Central memory CD8-positive, alpha-beta T cell (primary cell): ENCODE measurements at regions not wholly inside any gene's neighbourhood (a gene's known extent, or its start where the extent isn't known, plus 50 kb on each side); places are given as distances from the start of the nearest gene placed in this dataset.
"Not testable (repeated sequence)": the region's sequence is repeated elsewhere in the genome, so short reads cannot be mapped to it uniquely, and the experiment has no call there.

ENCODE experiments used
- ATAC-seq: fragments of 150-1000 bp; cut with Tn5 transposase; replicated peaks from 2 replicates; pipeline ENCODE4 v1.10.0; 2022; ENCODE audit warnings: mild to moderate bottlenecking, moderate FRiP score, moderate number of reproducible peaks; ENCODE audit not compliant: poor library complexity, severe bottlenecking; ENCODE audit errors: extremely low read depth
- DNase-seq, 2 donors: peaks; one replicate each; pipeline ENCODE4 v3.0.0; 2021; ENCODE audit warnings: low spot score in 2 of 2
- H3K27ac Mint-ChIP-seq: one replicate; pipeline ENCODE4 v1.8.0; 2022; ENCODE audit warnings: low read depth, mild to moderate bottlenecking, moderate library complexity, mixed read lengths
- H3K27me3 Mint-ChIP-seq: one replicate; pipeline ENCODE4 v1.8.0; 2022; ENCODE audit warnings: mixed read lengths
- H3K36me3 Mint-ChIP-seq: one replicate; pipeline ENCODE4 v1.8.0; 2022; ENCODE audit warnings: mild to moderate bottlenecking, moderate library complexity, mixed read lengths; ENCODE audit not compliant: insufficient read depth
- H3K4me1 Mint-ChIP-seq: one replicate; pipeline ENCODE4 v1.8.0; 2022; ENCODE audit warnings: mixed read lengths
- H3K4me3 Mint-ChIP-seq: one replicate; pipeline ENCODE4 v1.8.0; 2022; ENCODE audit warnings: mild to moderate bottlenecking, moderate library complexity, mixed read lengths
- H3K9me3 Mint-ChIP-seq: one replicate; pipeline ENCODE4 v1.8.0; 2022; ENCODE audit warnings: mixed read lengths

GRCh38 chr9:2377834-2378233 is 243.8 kb upstream of the VLDLR start:
- Mint-ChIP-seq H3K27me3 (peaks cover 28% of the 10 kb centered on the region), H3K4me3 (no peak overlapping the region), H3K4me1 (no peaks in the 10 kb centered on the region)

DNA sequence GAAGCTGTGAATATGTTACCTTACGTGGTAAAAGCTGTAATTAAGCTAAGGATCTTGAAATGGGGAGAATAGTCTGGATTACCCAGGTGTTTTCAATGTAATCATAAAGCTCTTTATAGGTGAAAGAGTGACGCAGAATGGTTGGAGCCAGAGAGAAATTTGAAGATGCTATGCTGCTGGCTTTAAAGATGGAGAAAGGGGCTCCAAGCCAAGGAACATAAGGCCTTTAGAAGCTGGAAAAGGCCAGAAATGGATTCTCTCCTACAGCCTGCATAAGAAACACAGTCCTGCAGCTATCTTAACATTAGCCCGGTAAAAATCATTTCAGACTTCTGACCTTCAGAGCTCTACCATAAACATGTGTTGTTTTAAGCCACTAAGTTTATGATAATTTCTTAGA is 243.3 kb upstream of the VLDLR start:
- Mint-ChIP-seq H3K27me3 (peaks cover 32% of the 10 kb centered on the region), H3K27ac (no peak overlapping the region), H3K4me3 (no peak overlapping the region), H3K36me3 (no peaks in the 10 kb centered on the region), H3K9me3 (peaks cover 6% of the 10 kb centered on the region), H3K4me1 (no peaks in the 10 kb centered on the region)
- DNase-seq (no peak), ATAC-seq (no peak)

More at GRCh38 chr9:2377834-2378233, 243.8 kb upstream of the VLDLR start:
- no peak for ATAC-seq
- peaks cover 6% of the 10 kb centered on the region for H3K9me3 Mint-ChIP-seq
- H3K27ac Mint-ChIP-seq = no peak overlapping the region
- H3K36me3 Mint-ChIP-seq = no peaks in the 10 kb centered on the region
- DNase-seq = no peak

DNA sequence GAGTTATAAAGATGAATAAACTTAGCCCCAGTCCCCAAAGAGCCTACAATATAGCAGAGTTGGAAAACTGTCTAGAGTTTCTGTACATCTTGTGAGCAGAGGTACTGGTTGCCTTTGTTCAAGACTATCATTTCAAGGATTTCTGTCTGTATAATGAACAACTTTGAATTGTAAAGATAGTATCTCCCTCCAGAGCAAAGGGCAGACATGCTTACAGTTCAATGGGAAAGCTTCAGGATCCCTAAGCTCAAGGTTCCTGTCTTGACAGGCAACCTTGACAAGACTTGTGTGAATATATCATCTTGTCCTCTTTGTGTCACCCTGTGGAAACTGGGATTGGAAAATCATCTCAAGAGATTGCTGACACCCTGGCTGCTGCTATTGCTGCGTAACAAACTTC is 242.8 kb upstream of the VLDLR start:
- Mint-ChIP-seq H3K27ac (no peak overlapping the region), H3K36me3 (no peaks in the 10 kb centered on the region), H3K4me3 (no peak overlapping the region), H3K9me3 (peaks cover 6% of the 10 kb centered on the region), H3K4me1 (no peaks in the 10 kb centered on the region), H3K27me3 (peaks cover 38% of the 10 kb centered on the region)
- no peak for DNase-seq
- ATAC-seq = no peak

- H3K27me3 Mint-ChIP-seq = peaks cover 55% of the 10 kb centered on the region
- DNase-seq (no peak), ATAC-seq (no peak)
- H3K9me3 Mint-ChIP-seq = peaks cover 7% of the 10 kb centered on the region
- no peaks in the 10 kb centered on the region for H3K36me3 Mint-ChIP-seq
- no peaks in the 10 kb centered on the region for H3K4me1 Mint-ChIP-seq
- no peak overlapping the region for H3K4me3 Mint-ChIP-seq
- H3K27ac Mint-ChIP-seq = no peak overlapping the region
Measured at GRCh38 chr9:2384741-2385140, 236.8 kb upstream of the VLDLR start.

- Mint-ChIP-seq H3K4me3 (no peak overlapping the region), H3K27ac (no peak overlapping the region), H3K36me3 (no peaks in the 10 kb centered on the region), H3K4me1 (no peaks in the 10 kb centered on the region), H3K9me3 (peaks cover 7% of the 10 kb centered on the region), H3K27me3 (peaks cover 47% of the 10 kb centered on the region)
- ATAC-seq (no peak), DNase-seq (no peak)
Measured at GRCh38 chr9:2385746-2386145, 235.8 kb upstream of the VLDLR start.

DNA sequence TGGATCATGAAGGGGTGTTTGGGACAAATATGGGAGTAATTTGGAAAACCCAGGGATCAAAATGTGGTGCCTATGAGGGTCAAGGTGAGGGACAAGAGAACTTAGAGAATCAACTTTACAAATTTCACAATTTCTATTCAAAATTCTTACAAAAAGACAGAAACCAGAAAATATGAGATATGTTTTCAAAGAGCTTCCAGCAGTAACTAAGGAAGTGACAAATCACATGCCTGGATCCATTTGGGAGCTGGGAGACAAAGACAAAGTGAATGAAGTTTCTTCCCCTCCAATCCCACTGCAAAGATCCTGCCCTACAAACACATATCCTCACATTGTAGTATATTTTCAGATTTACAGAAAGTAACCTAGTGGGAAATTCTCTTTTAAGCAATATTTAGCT is 235.0 kb upstream of the VLDLR start:
- peaks cover 7% of the 10 kb centered on the region for H3K9me3 Mint-ChIP-seq
- ATAC-seq = no peak
- no peak for DNase-seq
- H3K4me1 Mint-ChIP-seq = no peaks in the 10 kb centered on the region
- H3K36me3 Mint-ChIP-seq = no peaks in the 10 kb centered on the region
- H3K27ac Mint-ChIP-seq = no peak overlapping the region
- peaks cover 47% of the 10 kb centered on the region for H3K27me3 Mint-ChIP-seq
- H3K4me3 Mint-ChIP-seq = no peak overlapping the region

DNA sequence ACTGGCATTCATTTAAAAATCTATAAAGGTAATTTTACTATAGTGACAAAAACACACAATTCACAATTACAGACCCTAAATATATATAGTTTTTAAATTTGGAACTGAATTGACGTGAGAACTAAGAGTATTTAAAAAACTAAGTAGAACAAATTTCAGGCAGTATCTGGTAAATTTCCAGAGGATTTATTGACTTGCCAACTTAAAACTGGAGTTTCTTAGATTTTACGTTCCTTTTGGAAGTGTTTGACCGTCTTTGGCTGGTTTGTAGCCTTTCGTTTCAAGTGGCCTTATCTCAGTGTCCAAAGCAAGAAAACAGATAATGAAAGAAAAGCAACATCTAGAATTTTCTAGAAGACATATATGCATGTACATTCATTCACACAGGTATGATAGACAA is 234.4 kb upstream of the VLDLR start:
- Mint-ChIP-seq H3K27me3 (peaks cover 41% of the 10 kb centered on the region), H3K4me1 (no peaks in the 10 kb centered on the region), H3K9me3 (peaks cover 7% of the 10 kb centered on the region), H3K27ac (no peak overlapping the region), H3K4me3 (no peak overlapping the region), H3K36me3 (no peaks in the 10 kb centered on the region)
- DNase-seq (no peak), ATAC-seq (no peak)

DNA sequence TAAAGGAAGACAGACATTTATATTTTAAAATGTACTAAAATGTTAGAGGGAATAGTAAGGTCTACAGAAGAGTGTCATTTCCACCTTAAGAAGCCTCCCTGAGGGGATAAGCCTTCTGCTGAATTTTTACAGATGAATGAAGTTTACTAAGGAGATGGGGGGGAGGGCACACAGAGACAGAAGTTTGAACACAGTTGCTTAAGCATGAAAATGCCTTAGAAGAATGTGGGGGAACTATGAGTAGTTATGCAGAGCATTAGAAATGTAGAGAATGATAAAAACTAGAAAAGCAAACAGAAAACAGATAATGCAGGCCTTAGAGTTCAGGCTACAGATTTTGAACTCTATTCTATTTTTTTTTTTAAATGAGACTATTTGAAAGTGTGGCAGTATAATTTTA is 232.2 kb upstream of the VLDLR start:
- no peaks in the 10 kb centered on the region for H3K4me1 Mint-ChIP-seq
- no peaks in the 10 kb centered on the region for H3K36me3 Mint-ChIP-seq
- no peak for ATAC-seq
- H3K9me3 Mint-ChIP-seq = peaks cover 7% of the 10 kb centered on the region
- H3K27me3 Mint-ChIP-seq = peaks cover 18% of the 10 kb centered on the region
- no peak overlapping the region for H3K4me3 Mint-ChIP-seq
- no peak overlapping the region for H3K27ac Mint-ChIP-seq
- DNase-seq = no peak

GRCh38 chr9:2390028-2390427 is 231.6 kb upstream of the VLDLR start:
- Mint-ChIP-seq H3K36me3 (no peaks in the 10 kb centered on the region), H3K4me3 (no peak overlapping the region), H3K9me3 (peaks cover 7% of the 10 kb centered on the region), H3K27me3 (peaks cover 15% of the 10 kb centered on the region), H3K4me1 (no peaks in the 10 kb centered on the region), H3K27ac (no peak overlapping the region)
- DNase-seq = no peak
- no peak for ATAC-seq

GRCh38 chr9:2391509-2392132 is 230.0 kb upstream of the VLDLR start:
- H3K4me3 Mint-ChIP-seq, ATAC-seq, H3K9me3 Mint-ChIP-seq, H3K4me1 Mint-ChIP-seq, H3K27me3 Mint-ChIP-seq, H3K27ac Mint-ChIP-seq, H3K36me3 Mint-ChIP-seq, DNase-seq: not testable (repeated sequence)

DNA sequence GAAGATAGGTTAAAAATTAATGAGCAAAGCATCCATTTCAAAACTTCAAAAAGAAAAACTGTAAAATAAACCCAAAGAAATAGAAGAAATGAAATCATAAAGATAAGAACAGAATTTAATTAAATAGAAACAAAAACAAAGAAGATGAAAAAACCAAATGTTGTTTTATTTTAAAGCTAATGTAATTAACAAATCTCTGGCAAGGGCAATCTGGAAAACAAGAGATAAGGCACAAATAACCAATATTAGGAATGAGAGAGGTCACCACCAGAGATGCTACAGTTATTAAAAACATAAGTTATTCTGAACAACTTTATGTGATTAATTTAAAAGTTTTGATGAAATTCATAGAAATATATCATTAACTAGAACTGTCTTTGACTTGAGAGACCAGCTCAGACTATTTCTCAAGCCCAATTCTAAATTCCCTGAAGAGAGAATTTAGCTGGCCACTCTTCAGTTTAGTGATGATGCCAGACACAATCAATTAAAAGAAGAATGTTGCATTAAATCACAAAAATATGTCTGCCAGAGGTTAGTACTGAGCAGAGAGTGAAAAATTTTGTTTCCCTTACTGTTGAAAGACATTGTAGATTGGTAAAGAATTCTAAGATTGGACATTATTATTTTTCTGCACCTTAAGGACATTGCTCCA is 227.4 kb upstream of the VLDLR start:
- H3K27me3 Mint-ChIP-seq, DNase-seq, H3K36me3 Mint-ChIP-seq, H3K9me3 Mint-ChIP-seq, H3K27ac Mint-ChIP-seq, ATAC-seq, H3K4me1 Mint-ChIP-seq, H3K4me3 Mint-ChIP-seq: not testable (repeated sequence)

DNA sequence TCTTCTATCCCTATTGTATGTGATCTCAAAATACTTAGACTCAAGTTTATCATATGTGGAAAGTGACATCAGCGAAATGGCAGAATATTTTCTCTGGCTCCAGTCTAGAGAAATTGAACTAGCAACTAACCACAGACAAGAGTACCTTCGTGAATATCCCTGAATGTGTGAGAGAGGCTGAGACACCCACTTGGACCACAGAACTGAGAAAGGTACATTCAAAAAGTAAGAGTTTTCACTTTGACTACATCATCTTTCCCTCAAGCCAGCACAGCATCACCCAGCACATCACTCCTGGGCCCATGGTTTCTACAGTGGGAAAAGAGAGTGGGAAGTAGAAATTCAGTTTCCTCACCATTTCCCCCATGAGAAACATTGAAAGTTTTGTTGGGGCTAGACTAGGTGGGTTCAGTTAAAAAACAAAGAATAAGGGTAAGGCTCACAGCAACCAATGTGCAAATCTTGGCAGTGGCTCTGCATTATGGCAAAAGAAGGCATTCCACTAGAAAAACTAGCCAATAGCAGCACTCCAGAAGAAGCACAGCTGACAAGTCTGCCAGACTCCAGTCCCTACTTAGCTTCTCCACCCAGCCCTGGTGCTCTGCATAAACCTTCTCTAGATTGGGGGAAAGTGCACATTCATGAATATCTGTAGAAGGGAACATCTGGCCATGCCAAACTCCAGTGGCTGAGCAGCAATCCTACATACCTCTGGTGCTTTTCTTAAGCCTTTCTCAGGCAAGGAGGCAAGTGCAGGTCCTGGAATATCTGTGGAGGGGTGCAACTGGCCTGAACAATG is 225.6 kb upstream of the VLDLR start:
- Mint-ChIP-seq H3K4me1 (no peaks in the 10 kb centered on the region), H3K36me3 (no peaks in the 10 kb centered on the region), H3K27me3 (peaks cover 9% of the 10 kb centered on the region), H3K27ac (no peak overlapping the region), H3K4me3 (no peak overlapping the region), H3K9me3 (no peaks in the 10 kb centered on the region)
- DNase-seq = no peak
- no peak for ATAC-seq
